HFFc6 (cell line): ENCODE measurements at regions not wholly inside any gene's neighbourhood (a gene's known extent, or its start where the extent isn't known, plus 50 kb on each side); places are given as distances from the start of the nearest gene placed in this dataset.
A peak's percentile ranks its signal among the peaks of the same experiment; 100 is the strongest.

Experiments used
- DNase-seq: peaks from one replicate; pipeline ENCODE4 v3.0.0-alpha.2; 2018
- H3K27ac Mint-ChIP-seq: 2 replicates; pipeline ENCODE4 v1.8.0; 2020; ENCODE audit warnings: mild to moderate bottlenecking, mixed read lengths
- H3K27me3 Mint-ChIP-seq: 2 replicates; pipeline ENCODE4 v1.8.0; 2021; ENCODE audit warnings: mild to moderate bottlenecking, moderate library complexity, mixed read lengths; ENCODE audit not compliant: insufficient read depth
- H3K36me3 Mint-ChIP-seq: 2 replicates; pipeline ENCODE4 v1.8.0; 2021; ENCODE audit warnings: low read depth, mixed read lengths
- H3K4me1 Mint-ChIP-seq: 2 replicates; pipeline ENCODE4 v1.8.0; 2020; ENCODE audit warnings: low read depth, mixed read lengths
- H3K4me3 Mint-ChIP-seq: 2 replicates; pipeline ENCODE4 v1.8.0; 2020; ENCODE audit warnings: mild to moderate bottlenecking, moderate library complexity, mixed read lengths
- H3K9me3 Mint-ChIP-seq: 2 replicates; pipeline ENCODE4 v1.8.0; 2020; ENCODE audit warnings: mild to moderate bottlenecking, mixed read lengths
- TF ChIP-seq, protein P1 (sequence below): fragments of 200-600 bp; sonication (generic); IDR thresholded peaks from 2 replicates; pipeline ENCODE4 v1.5.0; 2021; ENCODE audit warnings: antibody characterized with exemption, mild to moderate bottlenecking

- H3K27me3 Mint-ChIP-seq, result peaks cover 4% of the 10 kb centered on the region; the same call in 1 of the 2 replicates
- TF ChIP-seq, protein P1, sequence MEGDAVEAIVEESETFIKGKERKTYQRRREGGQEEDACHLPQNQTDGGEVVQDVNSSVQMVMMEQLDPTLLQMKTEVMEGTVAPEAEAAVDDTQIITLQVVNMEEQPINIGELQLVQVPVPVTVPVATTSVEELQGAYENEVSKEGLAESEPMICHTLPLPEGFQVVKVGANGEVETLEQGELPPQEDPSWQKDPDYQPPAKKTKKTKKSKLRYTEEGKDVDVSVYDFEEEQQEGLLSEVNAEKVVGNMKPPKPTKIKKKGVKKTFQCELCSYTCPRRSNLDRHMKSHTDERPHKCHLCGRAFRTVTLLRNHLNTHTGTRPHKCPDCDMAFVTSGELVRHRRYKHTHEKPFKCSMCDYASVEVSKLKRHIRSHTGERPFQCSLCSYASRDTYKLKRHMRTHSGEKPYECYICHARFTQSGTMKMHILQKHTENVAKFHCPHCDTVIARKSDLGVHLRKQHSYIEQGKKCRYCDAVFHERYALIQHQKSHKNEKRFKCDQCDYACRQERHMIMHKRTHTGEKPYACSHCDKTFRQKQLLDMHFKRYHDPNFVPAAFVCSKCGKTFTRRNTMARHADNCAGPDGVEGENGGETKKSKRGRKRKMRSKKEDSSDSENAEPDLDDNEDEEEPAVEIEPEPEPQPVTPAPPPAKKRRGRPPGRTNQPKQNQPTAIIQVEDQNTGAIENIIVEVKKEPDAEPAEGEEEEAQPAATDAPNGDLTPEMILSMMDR, result no peak
- no peak overlapping the region for H3K4me3 Mint-ChIP-seq
- H3K27ac Mint-ChIP-seq, result no peak overlapping the region
- peaks cover 7% of the 10 kb centered on the region; the same call in 1 of the 2 replicates for H3K36me3 Mint-ChIP-seq
- peaks cover 6% of the 10 kb centered on the region; the same call in 1 of the 2 replicates for H3K9me3 Mint-ChIP-seq
- no peaks in the 10 kb centered on the region; the same call in 1 of the 2 replicates for H3K4me1 Mint-ChIP-seq
- DNase-seq, result no peak
Measured at GRCh38 chr4:106681381-106681921, 312.9 kb upstream of the GIMD1 start.

GRCh38 chr4:106679063-106679462 lies 310.5 kb upstream of the GIMD1 start:
- Mint-ChIP-seq H3K27ac (no peak overlapping the region), H3K4me3 (no peak overlapping the region), H3K36me3 (peaks cover 5% of the 10 kb centered on the region; the same call in 1 of the 2 replicates), H3K4me1 (no peaks in the 10 kb centered on the region; the same call in 1 of the 2 replicates), H3K9me3 (peaks cover 10% of the 10 kb centered on the region; the same call in 1 of the 2 replicates), H3K27me3 (peaks cover 4% of the 10 kb centered on the region; the same call in 1 of the 2 replicates)
- TF ChIP-seq, protein P1, result no peak
- no peak for DNase-seq

GRCh38 chr4:106677213-106677612 lies 308.6 kb upstream of the GIMD1 start:
- Mint-ChIP-seq H3K27ac (no peak overlapping the region), H3K36me3 (peaks cover 11% of the 10 kb centered on the region), H3K4me3 (no peak overlapping the region), H3K27me3 (peaks cover 4% of the 10 kb centered on the region; the same call in 1 of the 2 replicates), H3K4me1 (no peaks in the 10 kb centered on the region; the same call in 1 of the 2 replicates), H3K9me3 (peaks cover 21% of the 10 kb centered on the region)
- TF ChIP-seq, protein P1, result no peak
- DNase-seq, result no peak

DNA sequence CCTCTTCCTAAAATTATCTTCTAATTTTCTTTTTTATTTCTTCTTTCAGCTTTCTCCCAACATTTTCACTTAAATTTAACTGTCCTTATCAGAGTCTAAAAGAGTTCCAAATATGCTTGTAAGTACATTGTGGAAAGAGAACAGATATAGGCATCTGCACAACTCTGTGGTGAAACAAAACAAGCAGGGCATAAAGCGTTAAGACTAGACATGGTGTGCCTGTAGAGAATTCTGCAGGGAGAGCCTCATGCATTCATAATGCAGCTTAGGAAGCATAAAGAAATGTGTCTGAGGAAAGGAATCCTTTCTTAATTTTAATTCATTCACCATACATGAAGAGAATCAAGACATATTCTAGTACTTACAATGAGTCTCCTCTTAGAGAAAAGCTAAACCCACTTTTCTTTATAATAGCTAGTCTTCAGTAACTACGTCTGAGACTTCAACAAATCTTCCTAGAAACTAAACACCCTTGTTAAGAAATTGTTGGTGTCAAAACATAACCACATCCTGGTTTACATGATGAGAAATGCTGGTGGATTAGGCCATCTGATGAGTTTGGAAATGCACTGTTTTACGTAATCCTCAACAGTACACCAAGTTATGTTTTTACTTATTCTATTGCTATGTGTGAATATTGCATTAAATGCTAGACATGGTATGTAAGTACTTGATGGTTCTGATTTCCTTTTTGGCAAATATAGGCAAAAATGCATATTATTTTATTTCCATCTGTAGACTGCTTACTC lies 307.8 kb upstream of the GIMD1 start:
- DNase-seq, result peak; percentile 38
- H3K27me3 Mint-ChIP-seq, result peaks cover 1% of the 10 kb centered on the region; the same call in 1 of the 2 replicates
- no peak overlapping the region for H3K4me3 Mint-ChIP-seq
- H3K9me3 Mint-ChIP-seq, result peaks cover 17% of the 10 kb centered on the region
- TF ChIP-seq, protein P1, result no peak
- peaks cover 6% of the 10 kb centered on the region; the same call in 1 of the 2 replicates for H3K36me3 Mint-ChIP-seq
- H3K27ac Mint-ChIP-seq, result no peak overlapping the region
- peaks cover 7% of the 10 kb centered on the region; the same call in 1 of the 2 replicates for H3K4me1 Mint-ChIP-seq

- H3K27ac Mint-ChIP-seq, result no peak overlapping the region
- peaks cover 16% of the 10 kb centered on the region; the same call in 1 of the 2 replicates for H3K36me3 Mint-ChIP-seq
- peak; percentile 8 for DNase-seq
- peaks cover 26% of the 10 kb centered on the region for H3K9me3 Mint-ChIP-seq
- no peak overlapping the region for H3K4me3 Mint-ChIP-seq
- peaks cover 13% of the 10 kb centered on the region; the same call in 1 of the 2 replicates for H3K4me1 Mint-ChIP-seq
- no peaks in the 10 kb centered on the region for H3K27me3 Mint-ChIP-seq
- TF ChIP-seq, protein P1, result no peak
Measured at GRCh38 chr4:106671716-106672115, 303.1 kb upstream of the GIMD1 start.
